ENCODE measurements at regions not wholly inside any gene's neighbourhood (a gene's known extent, or its start where the extent isn't known, plus 50 kb on each side); places are given as distances from the start of the nearest gene placed in this dataset.

DNA sequence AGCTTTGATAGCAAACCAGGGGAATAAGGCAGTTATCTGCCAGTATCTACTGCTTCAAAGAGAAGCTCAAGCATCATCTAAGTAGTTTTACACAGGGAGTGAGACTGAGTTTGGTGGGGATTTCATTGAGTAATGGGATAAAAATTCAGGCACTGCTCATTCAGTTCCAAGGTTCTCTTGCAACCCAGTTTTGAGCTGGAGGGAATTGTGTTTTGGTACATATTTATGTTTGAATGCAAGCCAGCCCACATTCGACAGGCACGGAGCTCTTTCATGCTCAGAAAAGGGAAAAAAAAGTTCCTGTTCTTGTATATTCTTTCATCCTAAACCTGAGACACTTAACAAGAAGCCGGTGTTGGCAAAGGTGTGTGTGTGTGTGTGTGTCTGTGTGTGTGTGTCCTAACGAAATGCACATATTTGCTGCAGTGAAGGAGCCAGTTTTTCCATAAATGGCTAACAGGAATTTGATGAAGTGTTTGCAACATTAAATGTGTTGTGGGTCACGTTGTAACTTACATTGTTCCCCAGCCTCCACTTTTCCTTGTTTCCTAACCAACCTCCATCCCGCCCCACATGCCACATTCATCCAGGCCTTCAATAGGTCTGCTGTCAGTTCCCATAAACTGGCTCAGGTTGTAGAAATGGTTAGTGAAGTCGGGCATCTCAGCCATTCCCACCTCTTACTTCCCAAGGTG is 311.1 kb downstream of the TXNL1 start:
- TF ChIP-seq POLR2A (IDR thresholded peaks at IDR 0.05): no peak
- TF ChIP-seq, protein P1, sequence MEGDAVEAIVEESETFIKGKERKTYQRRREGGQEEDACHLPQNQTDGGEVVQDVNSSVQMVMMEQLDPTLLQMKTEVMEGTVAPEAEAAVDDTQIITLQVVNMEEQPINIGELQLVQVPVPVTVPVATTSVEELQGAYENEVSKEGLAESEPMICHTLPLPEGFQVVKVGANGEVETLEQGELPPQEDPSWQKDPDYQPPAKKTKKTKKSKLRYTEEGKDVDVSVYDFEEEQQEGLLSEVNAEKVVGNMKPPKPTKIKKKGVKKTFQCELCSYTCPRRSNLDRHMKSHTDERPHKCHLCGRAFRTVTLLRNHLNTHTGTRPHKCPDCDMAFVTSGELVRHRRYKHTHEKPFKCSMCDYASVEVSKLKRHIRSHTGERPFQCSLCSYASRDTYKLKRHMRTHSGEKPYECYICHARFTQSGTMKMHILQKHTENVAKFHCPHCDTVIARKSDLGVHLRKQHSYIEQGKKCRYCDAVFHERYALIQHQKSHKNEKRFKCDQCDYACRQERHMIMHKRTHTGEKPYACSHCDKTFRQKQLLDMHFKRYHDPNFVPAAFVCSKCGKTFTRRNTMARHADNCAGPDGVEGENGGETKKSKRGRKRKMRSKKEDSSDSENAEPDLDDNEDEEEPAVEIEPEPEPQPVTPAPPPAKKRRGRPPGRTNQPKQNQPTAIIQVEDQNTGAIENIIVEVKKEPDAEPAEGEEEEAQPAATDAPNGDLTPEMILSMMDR (IDR thresholded peaks at IDR 0.05): no peak
